Liver (tissue), 7 donors: ENCODE measurements at regions not wholly inside any gene's neighbourhood (a gene's known extent, or its start where the extent isn't known, plus 50 kb on each side); places are given as distances from the start of the nearest gene placed in this dataset.
"Not testable (repeated sequence)": the region's sequence is repeated elsewhere in the genome, so short reads cannot be mapped to it uniquely, and the experiment has no call there.

Experiments
- DNase-seq: peaks from one replicate; pipeline ENCODE4 v3.0.0-alpha.2; 2017; ENCODE audit warnings: low spot score
- H3K27ac ChIP-seq, 2 donors: one replicate each; pipeline ENCODE4 v1.7.0; 2013; ENCODE audit warnings: inconsistent platforms in 2 of 2, low read length in 2 of 2, control low read depth in 1 of 2, low read depth in 1 of 2, mild to moderate bottlenecking in 1 of 2
- H3K27me3 ChIP-seq, 4 donors: one replicate each; pipeline versions ENCODE4 v1.6.1 to v1.7.0; 2013; ENCODE audit warnings: low read length in 3 of 4, inconsistent platforms in 1 of 4, mild to moderate bottlenecking in 1 of 4, moderate library complexity in 1 of 4; ENCODE audit not compliant: control insufficient read depth in 4 of 4, insufficient read depth in 4 of 4
- H3K36me3 ChIP-seq, 4 donors: one replicate each; pipeline versions ENCODE4 v1.6.1 to v1.7.0; 2013; ENCODE audit warnings: low read length in 3 of 4, mild to moderate bottlenecking in 3 of 4, low read depth in 1 of 4, moderate library complexity in 1 of 4; ENCODE audit not compliant: control insufficient read depth in 4 of 4, insufficient read depth in 3 of 4
- H3K4me1 ChIP-seq, 4 donors: one replicate each; pipeline versions ENCODE4 v1.6.1 to v1.7.0; 2013; ENCODE audit warnings: low read length in 3 of 4, mild to moderate bottlenecking in 3 of 4, moderate library complexity in 1 of 4; ENCODE audit not compliant: control insufficient read depth in 4 of 4, insufficient read depth in 4 of 4
- H3K4me3 ChIP-seq, 3 donors: one replicate each; pipeline versions ENCODE4 v1.6.1 to v1.7.0; 2013; ENCODE audit warnings: low read length in 3 of 3, control low read depth in 1 of 3, low read depth in 1 of 3, mild to moderate bottlenecking in 1 of 3
- H3K9ac ChIP-seq, 2 donors: one replicate each; pipeline ENCODE4 v1.7.0; 2013; ENCODE audit warnings: low read length in 2 of 2, mild to moderate bottlenecking in 2 of 2, moderate library complexity in 2 of 2, control low read depth in 1 of 2, low read depth in 1 of 2
- H3K9me3 ChIP-seq, 4 donors: one replicate each; pipeline versions ENCODE4 v1.6.1 to v1.7.0; 2013; ENCODE audit warnings: low read length in 3 of 4; ENCODE audit not compliant: control insufficient read depth in 4 of 4
- EGR1 ChIP-seq, 2 donors: IDR thresholded peaks; 2 replicates each; pipeline ENCODE4 v1.6.1; 2016 to 2018; ENCODE audit warnings: antibody characterized with exemption in 2 of 2, low read depth in 2 of 2
- FOXA2 ChIP-seq: IDR thresholded peaks from 2 replicates; pipeline ENCODE4 v1.6.1; 2016; ENCODE audit warnings: antibody characterized with exemption
- HNF4G ChIP-seq: IDR thresholded peaks from 2 replicates; pipeline ENCODE4 v1.6.1; 2016; ENCODE audit warnings: antibody characterized with exemption
- NR2F2 ChIP-seq: IDR thresholded peaks from 2 replicates; pipeline ENCODE4 v1.6.1; 2016; ENCODE audit warnings: antibody characterized with exemption
- RAD21 ChIP-seq, 2 donors: IDR thresholded peaks; 2 replicates each; pipeline ENCODE4 v1.6.1; 2016; ENCODE audit warnings: antibody characterized with exemption in 2 of 2, mild to moderate bottlenecking in 2 of 2
- ZBTB33 ChIP-seq: IDR thresholded peaks from 2 replicates; pipeline ENCODE4 v1.6.1; 2016; ENCODE audit warnings: antibody characterized with exemption
- WGBS: extraction: QIAGEN DNeasy Blood & Tissue Kit; methylation state at CpG from one replicate; pipeline ENCODE4 v1.1.7; 2013; 5-methylcytosine and 5-hydroxymethylcytosine counted together
- TF ChIP-seq, protein P1 (sequence below): IDR thresholded peaks from 2 replicates; pipeline ENCODE4 v1.6.1; 2016; ENCODE audit warnings: antibody characterized with exemption, mild to moderate bottlenecking
- TF ChIP-seq, protein P2 (sequence below): IDR thresholded peaks from 2 replicates; pipeline ENCODE4 v1.6.1; 2016; ENCODE audit warnings: antibody characterized with exemption
- donor health status: healthy.
- donor health status: healthy.
- donor health status: healthy.
- donor health status: healthy.

- H3K9me3 ChIP-seq = no peaks in the 10 kb centered on the region
- no peaks in the 10 kb centered on the region for H3K4me1 ChIP-seq
- H3K27ac ChIP-seq = no peak overlapping the region
- no peaks in the 10 kb centered on the region for H3K36me3 ChIP-seq
- no peak overlapping the region for H3K4me3 ChIP-seq
- TF ChIP-seq, protein P1, sequence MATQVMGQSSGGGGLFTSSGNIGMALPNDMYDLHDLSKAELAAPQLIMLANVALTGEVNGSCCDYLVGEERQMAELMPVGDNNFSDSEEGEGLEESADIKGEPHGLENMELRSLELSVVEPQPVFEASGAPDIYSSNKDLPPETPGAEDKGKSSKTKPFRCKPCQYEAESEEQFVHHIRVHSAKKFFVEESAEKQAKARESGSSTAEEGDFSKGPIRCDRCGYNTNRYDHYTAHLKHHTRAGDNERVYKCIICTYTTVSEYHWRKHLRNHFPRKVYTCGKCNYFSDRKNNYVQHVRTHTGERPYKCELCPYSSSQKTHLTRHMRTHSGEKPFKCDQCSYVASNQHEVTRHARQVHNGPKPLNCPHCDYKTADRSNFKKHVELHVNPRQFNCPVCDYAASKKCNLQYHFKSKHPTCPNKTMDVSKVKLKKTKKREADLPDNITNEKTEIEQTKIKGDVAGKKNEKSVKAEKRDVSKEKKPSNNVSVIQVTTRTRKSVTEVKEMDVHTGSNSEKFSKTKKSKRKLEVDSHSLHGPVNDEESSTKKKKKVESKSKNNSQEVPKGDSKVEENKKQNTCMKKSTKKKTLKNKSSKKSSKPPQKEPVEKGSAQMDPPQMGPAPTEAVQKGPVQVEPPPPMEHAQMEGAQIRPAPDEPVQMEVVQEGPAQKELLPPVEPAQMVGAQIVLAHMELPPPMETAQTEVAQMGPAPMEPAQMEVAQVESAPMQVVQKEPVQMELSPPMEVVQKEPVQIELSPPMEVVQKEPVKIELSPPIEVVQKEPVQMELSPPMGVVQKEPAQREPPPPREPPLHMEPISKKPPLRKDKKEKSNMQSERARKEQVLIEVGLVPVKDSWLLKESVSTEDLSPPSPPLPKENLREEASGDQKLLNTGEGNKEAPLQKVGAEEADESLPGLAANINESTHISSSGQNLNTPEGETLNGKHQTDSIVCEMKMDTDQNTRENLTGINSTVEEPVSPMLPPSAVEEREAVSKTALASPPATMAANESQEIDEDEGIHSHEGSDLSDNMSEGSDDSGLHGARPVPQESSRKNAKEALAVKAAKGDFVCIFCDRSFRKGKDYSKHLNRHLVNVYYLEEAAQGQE = no peak
- no peak overlapping the region for H3K9ac ChIP-seq
- no peak for DNase-seq
- H3K27me3 ChIP-seq = no peaks in the 10 kb centered on the region
- 63% methylated on average over 2 of the region's 2 CpGs for WGBS
Measured at GRCh38 chr5:103389357-103389756, 130.8 kb downstream of the MACIR start.

- no peak for DNase-seq
- Histone ChIP-seq H3K27ac (no peak overlapping the region), H3K36me3 (no peaks in the 10 kb centered on the region)
Measured at GRCh38 chr5:103385722-103386121, 127.2 kb downstream of the MACIR start.

DNA sequence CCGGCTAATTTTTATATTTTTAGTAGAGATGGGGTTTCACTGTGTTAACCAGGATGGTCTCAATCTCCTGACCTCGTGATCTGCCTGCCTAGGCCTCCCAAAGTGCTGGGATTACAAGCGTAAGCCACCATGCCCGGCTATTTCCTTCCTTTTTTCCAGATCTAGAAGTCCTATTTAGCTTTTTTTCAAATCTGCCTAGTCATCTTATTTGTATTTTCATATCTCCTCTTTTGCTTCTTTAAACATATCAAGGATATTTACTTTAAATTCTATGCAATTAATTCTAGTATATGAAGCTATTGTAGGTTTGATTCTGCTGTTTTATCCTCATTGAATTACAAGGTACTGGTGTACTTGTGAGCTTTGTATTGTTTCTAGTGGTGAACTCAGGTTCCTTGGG is 119.1 kb downstream of the MACIR start:
- not testable (repeated sequence) for H3K36me3 ChIP-seq, H3K27ac ChIP-seq, DNase-seq, H3K4me1 ChIP-seq, H3K27me3 ChIP-seq, H3K9me3 ChIP-seq, H3K4me3 ChIP-seq, H3K9ac ChIP-seq
- WGBS = 79% methylated on average over 4 of the region's 4 CpGs

More at GRCh38 chr5:103385722-103386121, 127.2 kb downstream of the MACIR start:
- TF ChIP-seq ZBTB33 (no peak), RAD21 (IDR thresholded peaks at IDR 0.05) (no peak), FOXA2 (no peak), EGR1 (IDR thresholded peaks at IDR 0.05; ENCODE audit: low read depth in 2 of 2) (no peak), NR2F2 (no peak), HNF4G (no peak)
- TF ChIP-seq, protein P2, sequence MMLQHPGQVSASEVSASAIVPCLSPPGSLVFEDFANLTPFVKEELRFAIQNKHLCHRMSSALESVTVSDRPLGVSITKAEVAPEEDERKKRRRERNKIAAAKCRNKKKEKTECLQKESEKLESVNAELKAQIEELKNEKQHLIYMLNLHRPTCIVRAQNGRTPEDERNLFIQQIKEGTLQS = no peak
- TF ChIP-seq, protein P1 = no peak
- no peaks in the 10 kb centered on the region for H3K9me3 ChIP-seq
- no peak overlapping the region for H3K4me3 ChIP-seq
- H3K4me1 ChIP-seq = no peaks in the 10 kb centered on the region
- no peak overlapping the region for H3K9ac ChIP-seq
- H3K27me3 ChIP-seq = no peaks in the 10 kb centered on the region
